Left cardiac atrium (tissue), 4 donors: ENCODE measurements at regions not wholly inside any gene's neighbourhood (a gene's known extent, or its start where the extent isn't known, plus 50 kb on each side); places are given as distances from the start of the nearest gene placed in this dataset.
"Not testable (repeated sequence)": the region's sequence is repeated elsewhere in the genome, so short reads cannot be mapped to it uniquely, and the experiment has no call there.

Experiments used
- ATAC-seq, 2 donors: fragments of 200-7000 bp; cut with Tn5 transposase; one replicate each; pipeline ENCODE4 v1.9.1; 2020; ENCODE audit warnings: mild to moderate bottlenecking in 2 of 2, moderate library complexity in 2 of 2
- DNase-seq: peaks from one replicate; pipeline ENCODE4 v3.0.0-alpha.2; 2020
- intact Hi-C, 2 donors: fragments of 100-400 bp; cut with DNase I; formaldehyde crosslinking; loops; one replicate each; pipeline versions ENCODE4 v1.14.1 to v1.15.1; 2022 to 2023
- donor health status: DM: no; HTN: yes; CAD: no.
- donor health status: DM: no; HTN: yes; CAD: no; lungs with severe emphysema.
- donor health status: DM: yes; HTN: yes; CAD: no.
- donor health status: Dilated cardiomyopathy.

DNA sequence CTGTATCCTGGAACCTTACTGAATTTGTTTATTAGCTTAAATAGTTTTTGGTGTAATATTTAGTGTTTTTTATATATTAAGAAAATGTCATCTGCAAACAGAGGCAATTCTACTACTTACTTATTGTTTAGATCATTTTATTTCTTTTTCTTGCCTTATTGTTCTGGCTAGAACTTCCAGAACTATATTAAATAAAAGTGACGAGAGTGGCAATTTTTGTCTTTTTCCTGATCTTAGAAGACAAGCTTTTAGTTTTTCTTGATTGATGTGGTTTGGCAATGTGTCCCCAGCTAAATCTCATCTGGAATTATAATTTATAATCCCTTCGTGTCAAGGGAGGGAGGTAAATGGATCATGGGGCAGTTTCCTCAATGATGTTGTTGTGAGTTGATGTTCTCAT is 857.8 kb downstream of the SLC6A15 start:
- intact Hi-C loops, result no loop called here
- DNase-seq (no peak), ATAC-seq (no peak)

DNA sequence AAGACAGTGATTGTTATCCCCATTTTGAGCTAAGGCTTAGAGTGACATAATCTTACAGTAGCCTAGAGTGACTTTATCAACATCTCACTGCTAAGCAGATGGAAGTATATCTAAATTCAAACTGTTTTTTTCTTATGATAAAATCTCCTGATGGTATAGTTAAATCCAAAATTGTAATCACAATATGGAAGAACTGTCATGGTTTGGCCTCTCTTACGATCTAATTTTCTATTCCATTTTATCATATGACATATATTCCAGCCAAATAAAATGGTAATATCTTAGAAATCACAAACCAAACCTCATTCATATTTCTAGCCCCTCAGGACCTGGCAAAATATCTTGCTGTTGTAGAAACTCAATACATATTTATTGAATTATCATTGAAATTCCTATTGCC is 864.7 kb downstream of the SLC6A15 start:
- intact Hi-C loops, result no loop called here
- ATAC-seq, result no peak

GRCh38 chr12:84046859-84047258 is 865.7 kb downstream of the SLC6A15 start:
- DNase-seq (no peak), ATAC-seq (no peak)
- intact Hi-C loops, result no loop called here

More for the DNA sequence above, 864.7 kb downstream of the SLC6A15 start:
- DNase-seq, result no peak

- intact Hi-C loops, result no loop called here
- DNase-seq (no peak), ATAC-seq (no peak)
These were observed 869.2 kb downstream of the SLC6A15 start for GRCh38 chr12:84043355-84043754.

GRCh38 chr12:84038242-84038641 is 874.4 kb downstream of the SLC6A15 start:
- ATAC-seq (no peak), DNase-seq (no peak)
- intact Hi-C loops, result no loop called here

DNA sequence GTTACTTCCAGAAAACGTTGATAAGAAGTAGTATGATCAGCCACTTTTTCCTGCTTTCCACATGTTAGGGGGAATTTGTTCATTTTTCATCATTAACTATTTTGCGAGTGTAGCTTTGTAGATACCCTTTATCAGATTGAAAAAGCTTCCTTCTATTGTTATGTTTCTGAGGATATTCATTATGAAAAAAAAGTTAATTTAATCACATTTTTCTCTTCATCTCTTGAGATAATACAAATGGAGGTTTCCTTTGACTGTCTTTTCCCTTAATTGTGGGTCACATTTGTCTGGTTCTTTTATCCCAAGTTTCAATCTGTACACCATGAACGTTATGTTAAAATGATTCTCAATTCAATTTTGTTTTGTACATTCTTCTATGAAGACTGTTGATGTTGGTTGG is 875.7 kb downstream of the SLC6A15 start:
- ATAC-seq (no peak), DNase-seq (no peak)
- intact Hi-C loops, result no loop called here

DNA sequence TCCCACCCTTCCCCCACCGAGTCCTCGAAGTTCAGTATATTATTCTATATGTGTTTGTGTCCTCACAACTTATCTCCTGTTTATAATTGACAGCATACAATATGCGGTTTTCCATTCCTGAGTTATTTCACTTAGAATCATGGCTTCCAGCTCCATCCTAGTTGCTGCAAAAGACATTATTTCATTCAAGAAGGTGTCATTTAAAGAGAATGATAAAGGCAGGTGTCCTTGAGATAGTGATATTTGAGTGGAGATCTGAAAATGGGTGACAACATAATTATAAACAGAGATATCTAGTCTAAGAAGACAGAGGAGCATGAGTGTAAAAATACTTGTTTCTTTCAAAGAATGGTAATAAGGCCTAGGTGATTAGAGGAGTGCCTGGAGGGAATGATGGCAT is 876.8 kb downstream of the SLC6A15 start:
- DNase-seq, result no peak
- intact Hi-C loops, result no loop called here
- ATAC-seq, result no peak

DNA sequence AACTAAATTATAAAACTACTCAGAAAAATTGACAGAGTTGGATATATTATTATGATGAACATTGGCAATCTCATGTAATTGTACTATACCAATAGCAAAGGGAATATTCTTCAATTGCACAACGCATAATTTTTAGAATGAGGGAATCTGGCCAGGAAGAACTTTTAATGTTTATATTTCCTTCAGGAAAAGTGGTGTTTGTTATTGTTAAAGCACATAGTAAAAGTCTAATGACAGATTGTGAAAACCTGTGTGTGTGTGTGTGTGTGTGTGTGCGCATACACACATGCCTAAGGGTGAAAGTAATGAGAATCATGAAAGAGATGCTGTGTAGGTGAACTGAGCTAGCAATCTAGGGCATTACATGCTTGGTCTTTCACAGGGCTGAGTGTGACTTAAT is 877.7 kb downstream of the SLC6A15 start:
- no peak for DNase-seq

GRCh38 chr12:84033162-84033561 is 879.4 kb downstream of the SLC6A15 start:
- intact Hi-C loops, result no loop called here
- DNase-seq (no peak), ATAC-seq (no peak)

More for the DNA sequence above, 877.7 kb downstream of the SLC6A15 start:
- intact Hi-C loops, result no loop called here
- ATAC-seq, result no peak

- not testable (repeated sequence) for ATAC-seq, DNase-seq
These were observed 893.9 kb downstream of the SLC6A15 start for GRCh38 chr12:84018556-84019179.

DNA sequence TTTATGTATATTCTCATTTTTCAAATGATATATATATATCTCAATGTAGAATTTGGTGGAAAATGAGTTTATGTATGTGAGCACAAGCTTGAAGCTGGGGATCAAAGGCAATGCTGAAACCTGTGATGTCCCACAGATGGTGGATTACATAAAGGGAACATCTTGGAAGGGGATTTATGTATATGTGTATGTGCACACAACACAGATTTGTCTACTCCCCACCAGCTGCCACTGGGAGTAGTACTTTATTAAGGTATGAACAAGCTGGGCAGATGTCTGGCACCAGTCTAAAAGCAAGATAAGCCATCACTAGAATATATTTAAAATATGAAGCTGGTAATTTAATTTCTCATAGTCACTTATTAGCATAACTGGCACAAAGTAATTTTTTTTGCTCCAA is 895.6 kb downstream of the SLC6A15 start:
- no peak for ATAC-seq

More at GRCh38 chr12:84018556-84019179, 893.9 kb downstream of the SLC6A15 start:
- intact Hi-C loops, result not testable (repeated sequence)

GRCh38 chr12:83997423-83997822 is 915.2 kb downstream of the SLC6A15 start:
- DNase-seq, result no peak
- intact Hi-C loops, result no loop called here
- ATAC-seq, result no peak

More for the DNA sequence above, 895.6 kb downstream of the SLC6A15 start:
- intact Hi-C loops, result no loop called here
- DNase-seq, result no peak

GRCh38 chr12:83996671-83997070 is 915.9 kb downstream of the SLC6A15 start:
- ATAC-seq (no peak), DNase-seq (no peak)
- intact Hi-C loops, result no loop called here

DNA sequence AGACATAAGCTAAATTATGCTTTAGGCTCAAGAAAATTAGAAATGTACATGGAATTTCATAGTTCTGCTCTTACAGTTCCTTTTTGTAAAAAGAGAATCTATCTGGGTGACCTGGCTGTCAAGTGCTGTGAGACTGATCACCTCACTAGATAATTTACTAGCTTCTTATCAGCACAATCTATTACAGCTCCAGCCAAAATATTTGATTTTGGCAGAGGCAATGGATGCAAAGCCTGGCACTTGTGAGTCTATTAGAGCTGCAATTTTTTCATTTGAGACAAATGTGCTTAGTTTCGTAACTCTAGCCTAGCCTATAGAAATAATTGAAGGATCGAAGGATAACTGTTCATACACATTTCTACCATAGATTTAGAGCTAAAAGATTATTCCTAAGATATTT is 927.5 kb downstream of the SLC6A15 start:
- DNase-seq (no peak), ATAC-seq (no peak)
- intact Hi-C loops, result no loop called here

DNA sequence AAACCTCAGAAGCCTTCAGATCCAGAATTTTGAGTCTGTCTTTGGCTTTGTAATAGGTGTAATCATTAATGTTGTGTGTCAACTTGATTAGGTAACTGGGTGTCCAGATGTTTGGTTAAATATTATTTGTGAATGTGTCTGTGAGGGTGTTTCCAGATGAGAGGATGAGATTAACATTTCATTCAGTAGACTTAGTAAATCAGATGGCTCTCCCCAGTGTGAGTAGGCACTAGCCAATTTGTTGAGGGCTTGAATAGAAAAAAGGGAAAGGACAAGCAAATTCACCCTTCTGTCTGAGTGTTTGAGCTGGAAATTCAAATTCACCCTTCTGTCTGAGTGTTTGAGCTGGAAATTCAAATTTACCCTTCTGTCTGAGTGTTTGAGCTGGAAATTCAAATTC is 932.2 kb downstream of the SLC6A15 start:
- ATAC-seq (no peak), DNase-seq (no peak)
- intact Hi-C loops, result no loop called here

GRCh38 chr12:83979785-83980184 is 932.8 kb downstream of the SLC6A15 start:
- no peak for ATAC-seq
- intact Hi-C loops, result no loop called here
- DNase-seq, result no peak

DNA sequence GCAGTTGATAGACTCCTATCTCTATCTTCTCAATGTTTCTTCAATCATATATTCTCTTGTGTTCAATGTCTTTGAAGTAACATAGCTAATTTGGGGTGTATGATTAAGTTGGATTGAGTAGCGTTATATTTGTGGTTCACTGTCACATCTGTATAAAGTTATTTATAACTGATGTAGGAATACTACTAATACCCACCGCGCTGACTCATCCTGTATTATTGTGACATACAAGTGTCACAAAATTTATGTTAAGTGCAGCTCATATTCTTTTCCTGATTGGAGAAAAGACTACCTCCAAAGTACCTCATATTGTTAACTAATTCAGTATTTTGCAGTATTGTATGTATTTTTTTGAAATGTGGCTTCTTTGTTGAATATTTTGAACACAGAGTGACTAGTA is 940.8 kb downstream of the SLC6A15 start:
- DNase-seq (no peak), ATAC-seq (no peak)
- intact Hi-C loops, result no loop called here

DNA sequence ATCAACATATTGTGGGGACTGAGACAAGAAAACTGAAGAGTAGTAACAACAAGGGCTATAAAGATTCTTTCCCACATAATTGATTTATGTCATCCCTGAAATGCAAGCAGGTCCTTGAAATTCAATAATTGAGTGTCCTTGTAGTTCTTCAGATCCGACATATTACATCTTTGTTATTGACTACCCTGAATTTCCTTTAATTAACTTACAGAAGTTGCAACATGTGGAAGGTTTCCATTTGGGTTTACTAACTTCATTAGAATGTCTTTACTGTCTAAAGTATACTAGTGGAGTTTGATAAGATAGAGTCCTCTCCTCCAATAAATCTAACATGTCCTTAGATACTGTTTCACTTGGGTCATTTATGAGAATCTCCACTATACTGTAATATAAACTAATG is 951.8 kb downstream of the SLC6A15 start:
- intact Hi-C loops, result no loop called here
- ATAC-seq (no peak), DNase-seq (no peak)

DNA sequence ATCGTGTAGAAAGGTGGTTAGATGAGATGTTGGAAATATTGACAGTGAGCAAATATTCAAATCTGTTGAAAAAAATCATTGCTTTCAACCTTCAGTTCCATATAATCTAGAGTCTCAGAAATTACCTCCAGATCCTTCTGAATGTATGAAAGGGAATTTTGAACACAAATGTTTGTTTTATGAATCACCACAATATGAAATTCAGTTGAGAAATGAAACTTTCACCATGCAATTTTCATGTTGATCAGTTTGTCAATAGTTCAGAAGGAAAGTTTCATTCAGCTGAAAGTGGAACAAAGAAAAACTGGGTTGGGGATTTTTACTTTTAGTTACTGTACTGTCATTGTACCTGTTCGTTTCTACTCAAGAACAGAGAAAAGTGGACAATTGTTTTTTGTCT is 953.6 kb downstream of the SLC6A15 start:
- intact Hi-C loops, result no loop called here
- DNase-seq, result no peak

GRCh38 chr12:83954956-83955601 is 957.5 kb downstream of the SLC6A15 start:
- intact Hi-C loops, result no loop called here
- DNase-seq (no peak), ATAC-seq (no peak)

More for the DNA sequence above, 953.6 kb downstream of the SLC6A15 start:
- no peak for ATAC-seq

- intact Hi-C loops, result no loop called here
- ATAC-seq (no peak), DNase-seq (no peak)
These were observed 958.4 kb downstream of the SLC6A15 start for GRCh38 chr12:83954071-83954789.
